C4-2B (cell line): ENCODE measurements at regions not wholly inside any gene's neighbourhood (a gene's known extent, or its start where the extent isn't known, plus 50 kb on each side); places are given as distances from the start of the nearest gene placed in this dataset.
A peak's percentile ranks its signal among the peaks of the same experiment; 100 is the strongest.

Experiments
- H3K27ac ChIP-seq: fragments of 450-650 bp; 2 replicates; pipeline ENCODE4 v1.5.1; 2017
- CTCF ChIP-seq: fragments of 450-650 bp; conservative IDR thresholded peaks from 2 replicates; pipeline ENCODE4 v1.5.1; 2017; ENCODE audit warnings: mild to moderate bottlenecking
- ZFX ChIP-seq: fragments of 450-650 bp; IDR thresholded peaks from 2 replicates; pipeline ENCODE4 v1.6.1; 2017

- TF ChIP-seq ZFX (no peak), CTCF (no peak)
- no peak overlapping the region for H3K27ac ChIP-seq
These were observed 51.0 kb downstream of the POU3F3 start for GRCh38 chr2:104904889-104905288.

GRCh38 chr2:104909317-104909716, 55.4 kb downstream of the POU3F3 start:
- TF ChIP-seq CTCF (no peak), ZFX (no peak)
- H3K27ac ChIP-seq: no peak overlapping the region

- no peak for TF ChIP-seq ZFX
- no peak for TF ChIP-seq CTCF
- no peak overlapping the region for H3K27ac ChIP-seq
These were observed 60.6 kb downstream of the POU3F3 start for GRCh38 chr2:104914509-104914908.

- no peak for TF ChIP-seq ZFX
- no peak for TF ChIP-seq CTCF
- H3K27ac ChIP-seq: no peak overlapping the region
These were observed 61.3 kb downstream of the POU3F3 start for GRCh38 chr2:104915107-104915793.

- TF ChIP-seq CTCF (no peak), ZFX (no peak)
These were observed 65.2 kb downstream of the POU3F3 start for GRCh38 chr2:104919127-104919526.

GRCh38 chr2:104923665-104924064, 69.8 kb downstream of the POU3F3 start:
- TF ChIP-seq CTCF (peak; percentile 20; the same call in 1 of the 2 replicates), ZFX (no peak)
- no peak overlapping the region for H3K27ac ChIP-seq

More at GRCh38 chr2:104919127-104919526, 65.2 kb downstream of the POU3F3 start:
- H3K27ac ChIP-seq: no peak overlapping the region

GRCh38 chr2:104929663-104930062, 75.7 kb downstream of the POU3F3 start:
- TF ChIP-seq ZFX (no peak), CTCF (no peak)
- no peak overlapping the region for H3K27ac ChIP-seq
